ENCODE measurements at regions not wholly inside any gene's neighbourhood (a gene's known extent, or its start where the extent isn't known, plus 50 kb on each side); places are given as distances from the start of the nearest gene placed in this dataset.

GRCh38 chr16:9680019-9680655, 502.1 kb downstream of the GRIN2A start:
- intact Hi-C loops (cut with micrococcal nuclease; ENCODE audit: unreplicated experiment) (no loop called here), in situ Hi-C loops (cut with HindIII; ENCODE audit: low pct_unique_long_range_greater_than_20kb, low sequenced_read_pairs) (no loop called here)
- Histone ChIP-seq H3K4me1 (ENCODE audit: control insufficient read depth, insufficient read depth, low read length) (no peaks in the 10 kb centered on the region), H3K36me3 (ENCODE audit: control insufficient read depth, insufficient read depth, low read length) (no peaks in the 10 kb centered on the region), H3K27me3 (ENCODE audit: control insufficient read depth, insufficient read depth, low read length) (peaks cover 7% of the 10 kb centered on the region), H3K9me3 (ENCODE audit: control insufficient read depth, insufficient read depth, low read depth, low read length) (no peaks in the 10 kb centered on the region), H3K4me3 (ENCODE audit: low read depth in 2 of 2, low read length in 2 of 2) (no peak overlapping the region), H3K27ac (ENCODE audit: low read length) (no peak overlapping the region)
- ChIA-PET CTCF (no interaction called here), POLR2A (no interaction called here)
- DNase-seq (ENCODE audit: low read depth, low spot score) (no peak), ATAC-seq (no peak)
- TF ChIP-seq TCF7L2 (IDR thresholded peaks at IDR 0.05; ENCODE audit: low read depth, low read length): no peak
- no peak for TF ChIP-seq SIN3A (IDR thresholded peaks at IDR 0.05; ENCODE audit: borderline replicate concordance, insufficient read depth, low read depth, low read length)
- no peak for TF ChIP-seq POLR2AphosphoS5 (IDR thresholded peaks at IDR 0.05; ENCODE audit: low read depth, low read length)
- TF ChIP-seq REST (IDR thresholded peaks at IDR 0.05; ENCODE audit: insufficient read depth in 1 of 2, low read depth in 2 of 2, low read length in 1 of 2): no peak
- no peak for TF ChIP-seq CTCF (IDR thresholded peaks at IDR 0.05)
- no TSS peak for BruUV-seq (replicated peaks)

- no TSS peak for BruUV-seq (replicated peaks)
- ChIA-PET POLR2A (no interaction called here), CTCF (no interaction called here)
- Histone ChIP-seq H3K9me3 (ENCODE audit: control insufficient read depth, insufficient read depth, low read depth, low read length) (no peaks in the 10 kb centered on the region), H3K27me3 (ENCODE audit: control insufficient read depth, insufficient read depth, low read length) (peaks cover 7% of the 10 kb centered on the region), H3K36me3 (ENCODE audit: control insufficient read depth, insufficient read depth, low read length) (no peaks in the 10 kb centered on the region), H3K27ac (ENCODE audit: low read length) (no peak overlapping the region), H3K4me1 (ENCODE audit: control insufficient read depth, insufficient read depth, low read length) (no peaks in the 10 kb centered on the region), H3K4me3 (ENCODE audit: low read depth in 2 of 2, low read length in 2 of 2) (no peak overlapping the region)
- in situ Hi-C loops (cut with HindIII; ENCODE audit: low pct_unique_long_range_greater_than_20kb, low sequenced_read_pairs): no loop called here
- no peak for TF ChIP-seq TCF7L2 (IDR thresholded peaks at IDR 0.05; ENCODE audit: low read depth, low read length)
- no peak for TF ChIP-seq REST (IDR thresholded peaks at IDR 0.05; ENCODE audit: insufficient read depth in 1 of 2, low read depth in 2 of 2, low read length in 1 of 2)
- intact Hi-C loops (cut with micrococcal nuclease; ENCODE audit: unreplicated experiment): no loop called here
- no peak for DNase-seq (ENCODE audit: low read depth, low spot score)
- ATAC-seq: no peak
Measured at GRCh38 chr16:9680968-9681367, 501.3 kb downstream of the GRIN2A start.
